ENCODE measurements at regions not wholly inside any gene's neighbourhood (a gene's known extent, or its start where the extent isn't known, plus 50 kb on each side); places are given as distances from the start of the nearest gene placed in this dataset.
"Not testable (repeated sequence)": the region's sequence is repeated elsewhere in the genome, so short reads cannot be mapped to it uniquely, and the experiment has no call there.

DNA sequence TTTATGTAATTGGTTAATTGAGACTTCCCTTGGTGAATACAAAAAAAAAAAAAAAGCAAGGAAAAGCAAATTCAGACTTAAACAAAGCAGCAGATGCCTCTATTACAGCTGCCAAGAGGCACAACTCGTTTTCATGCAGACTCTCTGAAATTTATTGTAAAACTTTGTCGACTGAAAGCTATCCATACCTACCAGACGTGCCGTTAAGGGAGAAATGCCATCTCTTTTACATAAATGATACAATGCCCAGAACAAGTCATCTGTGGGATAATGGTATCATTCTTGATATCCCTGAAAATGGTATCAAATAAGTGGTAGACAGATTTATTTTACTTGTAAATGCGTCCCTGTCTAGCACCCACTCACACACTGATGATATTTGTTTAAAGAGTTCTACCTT, 724.2 kb downstream of the NSUN3 start:
- Histone ChIP-seq H3K27ac (no peak overlapping the region), H3K27me3 (no peaks in the 10 kb centered on the region), H3K36me3 (no peaks in the 10 kb centered on the region), H3K4me1 (no peaks in the 10 kb centered on the region), H3K4me3 (no peak overlapping the region), H3K9me3 (replicated peaks) (no peaks in the 10 kb centered on the region)
- DNase-seq: no peak

DNA sequence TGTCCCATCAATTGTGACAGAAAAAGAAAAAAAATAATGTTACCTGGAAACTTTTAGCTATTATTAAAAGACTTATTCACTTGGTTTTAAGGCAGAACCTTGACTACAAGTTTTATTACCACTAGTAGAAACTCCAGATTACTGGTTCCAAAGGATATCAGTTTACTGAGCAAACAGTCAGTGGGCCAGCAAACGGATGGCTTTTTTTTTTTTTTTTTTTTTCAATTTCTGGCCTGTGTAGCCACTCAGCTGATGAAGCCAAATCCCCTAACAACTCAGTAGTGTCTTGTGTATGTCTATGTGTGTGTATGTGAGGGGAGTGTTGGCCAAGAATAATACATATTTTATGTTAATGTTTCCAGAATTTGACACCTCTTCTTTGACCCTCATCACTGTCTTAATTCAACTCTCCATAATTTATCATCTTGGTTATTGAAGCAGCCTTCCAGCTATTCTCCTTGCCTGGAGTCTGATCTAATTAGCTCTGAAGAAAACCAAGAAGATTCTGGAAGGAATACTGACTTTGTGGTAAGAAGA, 724.9 kb downstream of the NSUN3 start:
- Histone ChIP-seq H3K36me3 (no peaks in the 10 kb centered on the region), H3K4me1 (no peaks in the 10 kb centered on the region), H3K9me3 (replicated peaks) (no peaks in the 10 kb centered on the region), H3K4me3 (no peak overlapping the region), H3K27me3 (no peaks in the 10 kb centered on the region), H3K27ac (no peak overlapping the region)
- peak in 1 of 2 experiments; percentile 37 for DNase-seq

DNA sequence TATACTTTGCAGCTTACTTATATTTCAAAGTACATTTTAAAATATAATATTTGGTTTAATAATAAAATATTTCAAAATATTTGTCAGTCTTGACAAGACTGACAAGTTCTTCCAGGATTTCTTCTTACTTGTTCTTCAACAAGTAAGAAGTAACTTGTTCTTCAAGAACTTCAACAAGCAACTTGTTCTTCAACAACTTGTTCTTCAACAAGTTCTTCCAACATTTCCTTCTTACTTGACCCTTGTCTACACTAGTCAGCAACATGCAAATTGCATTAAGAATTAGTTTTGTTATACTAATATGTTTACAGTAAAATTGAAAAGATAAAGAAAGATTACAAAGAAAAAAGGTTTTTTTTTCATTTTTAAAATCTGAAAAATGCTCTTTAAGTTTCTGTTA, 731.7 kb downstream of the NSUN3 start:
- Histone ChIP-seq H3K27me3 (no peaks in the 10 kb centered on the region), H3K9me3 (replicated peaks) (no peaks in the 10 kb centered on the region), H3K36me3 (no peaks in the 10 kb centered on the region), H3K4me3 (no peak overlapping the region), H3K27ac (no peak overlapping the region), H3K4me1 (no peaks in the 10 kb centered on the region)
- DNase-seq: no peak

- no peaks in the 10 kb centered on the region for H3K27me3 ChIP-seq
- H3K4me3 ChIP-seq: no peak overlapping the region
- H3K27ac ChIP-seq: no peak overlapping the region
- no peak for DNase-seq
- H3K4me1 ChIP-seq: no peaks in the 10 kb centered on the region
- H3K36me3 ChIP-seq: no peaks in the 10 kb centered on the region
- H3K9me3 ChIP-seq (replicated peaks): no peaks in the 10 kb centered on the region
Observed at GRCh38 chr3:94799420-94800060, 736.7 kb downstream of the NSUN3 start.

DNA sequence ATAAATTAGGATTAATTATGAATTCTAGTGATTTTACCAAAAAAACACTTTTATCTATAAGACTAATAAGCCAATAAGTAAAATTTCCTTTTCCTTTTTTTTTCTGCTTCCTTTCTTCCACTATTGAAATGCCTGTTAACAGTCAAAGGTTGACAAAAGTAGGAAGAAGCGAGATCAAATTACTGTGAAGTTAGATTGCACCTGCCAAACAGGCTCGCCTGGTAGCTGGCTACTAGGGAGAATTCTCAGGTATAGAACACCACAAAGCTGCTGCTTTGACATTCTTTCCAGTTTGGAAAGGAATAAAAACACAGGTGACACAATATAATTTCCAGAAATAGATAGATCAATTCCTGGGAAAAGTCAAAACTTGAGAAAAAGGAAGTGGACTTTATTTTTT, 749.0 kb downstream of the NSUN3 start:
- Histone ChIP-seq H3K4me1 (no peaks in the 10 kb centered on the region), H3K9me3 (replicated peaks) (no peaks in the 10 kb centered on the region), H3K36me3 (no peaks in the 10 kb centered on the region), H3K27me3 (no peaks in the 10 kb centered on the region), H3K27ac (no peak overlapping the region), H3K4me3 (no peak overlapping the region)
- no peak for DNase-seq

- H3K27ac ChIP-seq: no peak overlapping the region
- no peak for DNase-seq
- no peaks in the 10 kb centered on the region for H3K9me3 ChIP-seq (replicated peaks)
- H3K36me3 ChIP-seq: no peaks in the 10 kb centered on the region
- no peaks in the 10 kb centered on the region for H3K27me3 ChIP-seq
- no peak overlapping the region for H3K4me3 ChIP-seq
- no peaks in the 10 kb centered on the region for H3K4me1 ChIP-seq
Observed at GRCh38 chr3:94821241-94821640, 758.4 kb downstream of the NSUN3 start.

DNA sequence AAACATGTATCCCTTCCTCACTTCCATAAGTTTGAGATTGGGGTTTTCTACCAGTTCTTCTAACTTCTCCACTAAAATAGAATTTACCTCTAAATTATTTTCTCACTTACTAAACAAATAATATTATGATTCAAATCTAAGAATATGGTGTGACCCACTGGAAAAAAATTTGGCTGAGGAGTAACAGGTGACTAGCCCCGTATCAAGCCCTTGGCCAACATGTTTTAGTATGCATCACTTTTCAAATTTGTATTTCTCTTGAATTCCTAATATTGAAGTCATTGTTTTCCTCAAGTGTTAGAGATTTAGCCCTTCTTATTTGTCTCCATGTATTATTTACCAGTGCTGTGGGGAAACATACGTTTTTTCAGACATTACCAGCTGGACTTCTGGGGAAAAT, 759.4 kb downstream of the NSUN3 start:
- H3K27ac ChIP-seq: no peak overlapping the region
- DNase-seq: no peak
- H3K36me3 ChIP-seq: no peaks in the 10 kb centered on the region
- H3K9me3 ChIP-seq (replicated peaks): no peaks in the 10 kb centered on the region
- no peak overlapping the region for H3K4me3 ChIP-seq
- H3K4me1 ChIP-seq: no peaks in the 10 kb centered on the region
- H3K27me3 ChIP-seq: no peaks in the 10 kb centered on the region

DNA sequence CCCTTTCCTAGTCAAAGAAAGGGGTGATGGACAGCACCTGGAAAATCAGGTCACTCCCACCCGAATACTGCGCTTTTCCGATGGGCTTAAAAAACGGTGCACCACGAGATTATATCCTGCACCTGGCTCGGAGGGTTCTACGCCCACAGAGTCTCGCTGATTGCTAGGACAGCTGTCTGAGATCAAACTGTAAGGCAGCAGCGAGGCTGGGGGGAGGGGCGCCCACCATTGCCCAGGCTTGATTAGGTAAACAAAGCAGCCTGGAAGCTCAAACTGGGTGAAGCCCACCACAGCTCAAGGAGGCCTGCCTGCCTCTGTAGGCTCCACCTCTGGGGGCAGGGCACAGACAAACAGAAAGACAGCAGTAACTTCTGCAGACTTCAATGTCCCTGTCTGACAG, 783.4 kb downstream of the NSUN3 start:
- peak; percentile 33 for DNase-seq
- not testable (repeated sequence) for H3K4me3 ChIP-seq; H3K36me3 ChIP-seq; H3K4me1 ChIP-seq; H3K9me3 ChIP-seq (replicated peaks); H3K27me3 ChIP-seq; H3K27ac ChIP-seq

DNA sequence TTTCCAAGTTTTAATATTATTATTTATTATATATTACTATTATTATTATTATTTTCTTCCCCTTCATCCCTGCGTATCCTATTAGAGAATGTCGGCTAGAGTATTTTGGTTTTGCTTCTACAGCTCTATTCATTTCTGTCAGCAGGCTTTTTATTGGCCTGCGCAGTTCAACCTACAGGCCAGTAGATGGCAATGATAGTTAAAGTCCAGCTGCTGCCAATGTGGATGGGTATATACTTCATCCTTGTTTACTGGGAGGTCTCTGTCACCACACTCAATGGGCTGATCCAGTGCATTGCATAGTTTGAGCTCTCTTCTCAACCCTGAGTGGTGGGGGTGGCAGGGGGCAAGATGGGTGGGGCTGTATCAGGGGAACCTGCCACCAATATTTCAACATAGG, 799.8 kb downstream of the NSUN3 start:
- H3K9me3 ChIP-seq (replicated peaks): peaks cover 4% of the 10 kb centered on the region; the same call in 1 of the 2 replicates

GRCh38 chr3:94869059-94869547, 806.2 kb downstream of the NSUN3 start:
- H3K27me3 ChIP-seq: no peaks in the 10 kb centered on the region
- H3K4me1 ChIP-seq: no peaks in the 10 kb centered on the region
- no peak for DNase-seq
- no peak overlapping the region for H3K4me3 ChIP-seq
- H3K27ac ChIP-seq: no peak overlapping the region
- H3K36me3 ChIP-seq: no peaks in the 10 kb centered on the region
- no peaks in the 10 kb centered on the region for H3K9me3 ChIP-seq (replicated peaks)

More for the DNA sequence above, 799.8 kb downstream of the NSUN3 start:
- no peak overlapping the region for H3K4me3 ChIP-seq
- DNase-seq: peak; percentile 27 to 68
- no peaks in the 10 kb centered on the region for H3K36me3 ChIP-seq
- no peaks in the 10 kb centered on the region for H3K27me3 ChIP-seq
- H3K27ac ChIP-seq: no peak overlapping the region
- no peaks in the 10 kb centered on the region for H3K4me1 ChIP-seq

- Histone ChIP-seq H3K4me1 (no peaks in the 10 kb centered on the region), H3K27ac (no peak overlapping the region), H3K36me3 (no peaks in the 10 kb centered on the region), H3K27me3 (no peaks in the 10 kb centered on the region), H3K4me3 (no peak overlapping the region), H3K9me3 (replicated peaks) (no peaks in the 10 kb centered on the region)
- no peak for DNase-seq
Observed at GRCh38 chr3:94873751-94874150, 810.9 kb downstream of the NSUN3 start.

DNA sequence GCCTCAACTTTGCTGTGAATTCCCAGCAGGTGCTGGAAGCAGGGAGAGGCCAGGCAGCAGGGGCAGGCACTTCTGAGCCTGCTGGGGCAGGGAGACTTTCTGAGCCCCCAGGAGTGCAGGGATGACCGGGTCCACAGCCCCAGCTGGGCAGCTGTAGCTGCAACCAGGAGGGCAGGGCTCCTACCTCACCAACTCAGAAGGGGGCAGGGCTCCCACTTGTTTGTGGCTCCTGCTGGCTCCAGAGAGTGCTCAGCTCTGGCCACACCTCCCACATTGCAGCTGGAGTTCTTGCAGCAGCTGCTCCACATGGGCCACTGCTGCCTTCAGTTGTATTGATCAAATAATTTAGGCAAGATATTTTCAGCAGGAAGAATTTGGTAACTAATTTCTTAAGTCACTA, 812.3 kb downstream of the NSUN3 start:
- Histone ChIP-seq H3K27me3 (no peaks in the 10 kb centered on the region), H3K9me3 (replicated peaks) (no peaks in the 10 kb centered on the region), H3K36me3 (no peaks in the 10 kb centered on the region), H3K4me1 (no peaks in the 10 kb centered on the region), H3K4me3 (no peak overlapping the region), H3K27ac (no peak overlapping the region)
- DNase-seq: peak; percentile 19 to 40

DNA sequence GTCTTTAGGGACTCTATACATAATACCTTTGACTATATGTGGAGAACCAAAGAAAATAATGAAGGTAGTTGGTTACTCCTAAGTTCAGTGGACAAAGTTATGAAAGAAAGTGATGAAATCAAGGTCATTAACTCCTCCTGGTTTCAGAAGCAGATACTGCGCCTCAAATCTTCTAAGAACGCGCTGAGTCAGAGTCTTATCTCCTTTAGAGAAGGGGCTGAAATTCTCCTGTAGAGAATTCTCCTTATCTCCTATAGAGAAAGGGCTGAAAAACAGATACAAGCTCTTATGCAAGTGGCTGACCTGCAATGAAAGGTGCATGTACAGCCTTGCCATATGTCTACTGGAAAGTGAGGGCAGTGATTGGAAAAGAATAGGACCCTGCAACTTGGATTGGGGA, 824.2 kb downstream of the NSUN3 start:
- Histone ChIP-seq H3K27ac (no peak overlapping the region), H3K9me3 (replicated peaks) (no peaks in the 10 kb centered on the region), H3K27me3 (no peaks in the 10 kb centered on the region), H3K4me1 (no peaks in the 10 kb centered on the region), H3K36me3 (no peaks in the 10 kb centered on the region), H3K4me3 (no peak overlapping the region)
- no peak for DNase-seq

GRCh38 chr3:94896994-94897393, 834.1 kb downstream of the NSUN3 start:
- Histone ChIP-seq H3K4me3 (no peak overlapping the region), H3K36me3 (no peaks in the 10 kb centered on the region), H3K4me1 (no peaks in the 10 kb centered on the region), H3K27me3 (no peaks in the 10 kb centered on the region), H3K9me3 (replicated peaks) (no peaks in the 10 kb centered on the region), H3K27ac (no peak overlapping the region)
- no peak for DNase-seq

GRCh38 chr3:94904156-94904674, 841.4 kb downstream of the NSUN3 start:
- Histone ChIP-seq H3K36me3 (no peaks in the 10 kb centered on the region), H3K27me3 (no peaks in the 10 kb centered on the region), H3K9me3 (replicated peaks) (no peaks in the 10 kb centered on the region), H3K4me1 (no peaks in the 10 kb centered on the region), H3K27ac (no peak overlapping the region), H3K4me3 (no peak overlapping the region)
- no peak for DNase-seq

- no peak for DNase-seq
- Histone ChIP-seq H3K27me3 (no peaks in the 10 kb centered on the region), H3K4me1 (0 out of 2 replicates have a peak, but pooled peaks cover 5% of the 10 kb centered on the region), H3K9me3 (replicated peaks) (no peaks in the 10 kb centered on the region), H3K4me3 (no peak overlapping the region), H3K27ac (no peak overlapping the region), H3K36me3 (no peaks in the 10 kb centered on the region)
Observed at GRCh38 chr3:94909726-94910125, 846.9 kb downstream of the NSUN3 start.

Measured in SJCRH30 (cell line).